ENCODE measurements at regions not wholly inside any gene's neighbourhood (a gene's known extent, or its start where the extent isn't known, plus 50 kb on each side); places are given as distances from the start of the nearest gene placed in this dataset.
"Not testable (repeated sequence)": the region's sequence is repeated elsewhere in the genome, so short reads cannot be mapped to it uniquely, and the experiment has no call there.

DNA sequence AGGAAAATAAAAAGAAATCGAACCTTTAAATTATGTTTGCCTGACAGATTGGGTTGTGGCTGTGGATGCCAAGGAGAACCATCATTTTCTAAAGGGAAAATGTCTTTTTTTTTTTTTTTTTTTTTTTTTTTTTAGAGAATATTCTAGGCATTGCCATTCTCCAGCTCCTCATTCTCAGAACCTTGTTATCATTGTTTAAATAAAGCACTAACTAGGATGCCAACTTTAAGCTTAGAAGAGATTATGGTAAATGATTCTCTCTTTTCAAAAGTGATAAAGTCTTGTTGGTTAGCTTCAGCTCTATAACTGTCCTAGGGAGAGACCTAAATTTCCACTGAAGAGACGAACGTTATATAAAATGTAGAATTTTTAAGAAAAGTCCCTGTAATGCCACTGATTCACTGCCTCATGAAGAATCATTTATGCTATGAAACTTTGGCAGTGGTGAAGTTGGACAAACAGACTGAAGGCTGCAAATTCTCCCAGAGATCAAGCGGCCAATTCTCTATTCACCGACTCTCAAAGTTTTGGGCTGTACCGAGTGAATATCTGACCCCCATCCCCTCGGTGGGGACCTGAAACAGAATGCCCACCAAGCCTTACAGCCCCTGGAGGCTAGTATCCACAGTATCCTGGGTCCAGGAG lies 207.9 kb upstream of the PITRM1 start:
- TF ChIP-seq CTCF (IDR thresholded peaks at IDR 0.05; ENCODE audit: control insufficient read depth, extremely low read depth, insufficient read depth) = no peak
- H3K4me3 ChIP-seq (ENCODE audit: low read depth, low read length) = no peak overlapping the region
- DNase-seq (ENCODE audit: low read depth) = no peak

DNA sequence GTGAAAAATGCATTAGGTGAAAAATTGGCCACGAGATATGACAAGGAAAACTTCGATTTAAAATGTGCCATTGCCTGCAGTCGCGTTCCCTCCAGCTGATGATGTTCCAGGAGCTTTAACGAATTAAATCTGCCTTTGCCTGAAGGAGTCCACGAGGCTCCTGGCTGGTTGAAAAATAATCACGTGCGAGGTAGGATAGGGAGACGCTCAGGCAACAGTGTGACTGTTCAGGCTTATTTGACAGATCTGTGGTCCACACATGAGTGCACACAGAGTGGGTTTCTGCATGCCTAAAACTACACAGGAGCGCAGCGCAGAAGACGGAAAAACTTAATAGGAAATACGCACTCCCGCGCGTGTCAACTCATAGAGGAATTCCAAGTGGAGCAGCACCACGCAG lies 204.0 kb upstream of the PITRM1 start:
- no peak for DNase-seq (ENCODE audit: low read depth)
- H3K4me3 ChIP-seq (ENCODE audit: low read depth, low read length) = no peak overlapping the region
- no peak for TF ChIP-seq CTCF (IDR thresholded peaks at IDR 0.05; ENCODE audit: control insufficient read depth, extremely low read depth, insufficient read depth)

- no peak overlapping the region for H3K4me3 ChIP-seq (ENCODE audit: low read depth, low read length)
- DNase-seq (ENCODE audit: low read depth) = no peak
- TF ChIP-seq CTCF (IDR thresholded peaks at IDR 0.05; ENCODE audit: control insufficient read depth, extremely low read depth, insufficient read depth) = no peak
Measured at GRCh38 chr10:3375505-3375904, 202.9 kb upstream of the PITRM1 start.

DNA sequence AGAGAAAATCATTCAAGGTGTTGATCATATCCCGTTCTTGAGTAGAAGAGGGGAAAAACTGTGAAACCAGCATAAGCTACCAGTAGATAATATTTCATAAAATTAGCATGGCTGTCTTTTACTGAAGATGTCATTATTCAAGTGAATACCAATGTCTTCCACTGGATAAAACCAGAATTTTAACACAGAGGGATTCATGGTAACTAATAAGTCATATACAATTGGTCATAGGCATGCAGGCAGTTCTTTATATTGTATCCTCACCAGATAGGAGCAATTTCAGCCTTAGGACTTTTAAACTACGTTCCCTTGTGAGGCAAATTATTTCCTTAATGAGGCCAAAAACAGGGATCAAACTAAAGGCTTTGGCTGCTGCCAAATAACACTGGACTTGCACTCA lies 202.3 kb upstream of the PITRM1 start:
- DNase-seq (ENCODE audit: low read depth) = no peak
- no peak for TF ChIP-seq CTCF (IDR thresholded peaks at IDR 0.05; ENCODE audit: control insufficient read depth, extremely low read depth, insufficient read depth)
- H3K4me3 ChIP-seq (ENCODE audit: low read depth, low read length) = no peak overlapping the region

DNA sequence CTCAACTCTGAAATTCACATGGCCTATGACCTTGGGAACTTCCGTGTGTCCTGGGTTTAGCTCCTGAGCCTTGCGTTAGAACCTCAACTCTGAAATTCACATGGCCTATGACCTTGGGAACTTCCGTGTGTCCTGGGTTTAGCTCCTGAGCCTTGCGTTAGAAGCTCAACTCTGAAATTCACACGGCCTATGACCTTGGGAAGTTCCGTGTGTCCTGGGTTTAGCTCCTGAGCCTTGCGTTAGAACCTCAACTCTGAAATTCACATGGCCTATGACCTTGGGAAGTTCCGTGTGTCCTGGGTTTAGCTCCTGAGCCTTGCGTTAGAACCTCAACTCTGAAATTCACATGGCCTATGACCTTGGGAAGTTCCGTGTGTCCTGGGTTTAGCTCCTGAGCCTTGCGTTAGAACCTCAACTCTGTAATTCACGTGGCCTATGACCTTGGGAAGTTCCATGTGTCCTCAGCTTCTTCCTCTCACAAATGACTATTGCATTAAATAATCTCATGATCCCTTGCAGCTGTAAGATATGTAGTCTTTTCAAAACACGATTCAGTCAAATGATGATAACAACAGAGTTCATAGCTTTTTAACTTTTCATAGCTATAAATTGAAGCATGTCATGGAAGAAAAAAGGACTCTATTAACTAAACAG lies 200.9 kb upstream of the PITRM1 start:
- not testable (repeated sequence) for H3K4me3 ChIP-seq (ENCODE audit: low read depth, low read length); DNase-seq (ENCODE audit: low read depth)

DNA sequence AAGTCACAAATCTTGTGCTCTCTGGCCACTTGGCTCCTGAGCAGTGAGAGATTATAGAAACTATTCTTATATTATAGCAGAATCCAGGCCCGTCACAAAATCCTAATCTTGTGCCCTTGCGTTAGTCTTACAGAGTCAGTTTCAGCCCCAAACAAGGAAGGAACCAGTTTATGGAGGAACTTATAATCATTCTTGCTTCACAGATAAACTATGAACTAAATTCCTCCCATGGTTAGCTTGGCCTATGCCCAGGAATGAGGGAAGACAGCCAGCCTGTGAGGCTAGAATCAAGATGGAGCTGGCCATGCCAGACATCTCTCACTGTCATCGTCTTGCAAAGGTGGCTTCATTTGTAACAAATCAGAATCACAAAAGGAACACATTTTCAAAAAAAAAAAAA lies 199.7 kb upstream of the PITRM1 start:
- TF ChIP-seq CTCF (IDR thresholded peaks at IDR 0.05; ENCODE audit: control insufficient read depth, extremely low read depth, insufficient read depth) = no peak
- DNase-seq (ENCODE audit: low read depth) = no peak
- H3K4me3 ChIP-seq (ENCODE audit: low read depth, low read length) = no peak overlapping the region

GRCh38 chr10:3371624-3372023 lies 199.0 kb upstream of the PITRM1 start:
- not testable (repeated sequence) for DNase-seq (ENCODE audit: low read depth); H3K4me3 ChIP-seq (ENCODE audit: low read depth, low read length)

- no peak overlapping the region for H3K4me3 ChIP-seq (ENCODE audit: low read depth, low read length)
- TF ChIP-seq CTCF (IDR thresholded peaks at IDR 0.05; ENCODE audit: control insufficient read depth, extremely low read depth, insufficient read depth) = no peak
- DNase-seq (ENCODE audit: low read depth) = no peak
Measured at GRCh38 chr10:3366735-3367405, 194.3 kb upstream of the PITRM1 start.

Data from LNCaP clone FGC (cell line).